Stimulated activated CD4-positive, alpha-beta T cell treated with anti-CD3 and anti-CD28 coated beads, Interleukin-12 subunit alpha, Interleukin-12 subunit beta, amount 100 ng/mL, for 24 hours (primary cell): ENCODE measurements at regions not wholly inside any gene's neighbourhood (a gene's known extent, or its start where the extent isn't known, plus 50 kb on each side); places are given as distances from the start of the nearest gene placed in this dataset.
A peak's percentile ranks its signal among the peaks of the same experiment; 100 is the strongest.

ENCODE experiments used
- DNase-seq, 2 experiments: peaks; one replicate each; pipeline ENCODE4 v3.0.0-alpha.2; 2020; ENCODE audit warnings: low read depth in 2 of 2

GRCh38 chr2:12083081-12083581, 336.7 kb downstream of the LPIN1 start:
- DNase-seq, result no peak

GRCh38 chr2:12083713-12084419, 337.4 kb downstream of the LPIN1 start:
- no peak for DNase-seq

- DNase-seq, result no peak
Measured at GRCh38 chr2:12087175-12087574, 340.7 kb downstream of the LPIN1 start.

DNA sequence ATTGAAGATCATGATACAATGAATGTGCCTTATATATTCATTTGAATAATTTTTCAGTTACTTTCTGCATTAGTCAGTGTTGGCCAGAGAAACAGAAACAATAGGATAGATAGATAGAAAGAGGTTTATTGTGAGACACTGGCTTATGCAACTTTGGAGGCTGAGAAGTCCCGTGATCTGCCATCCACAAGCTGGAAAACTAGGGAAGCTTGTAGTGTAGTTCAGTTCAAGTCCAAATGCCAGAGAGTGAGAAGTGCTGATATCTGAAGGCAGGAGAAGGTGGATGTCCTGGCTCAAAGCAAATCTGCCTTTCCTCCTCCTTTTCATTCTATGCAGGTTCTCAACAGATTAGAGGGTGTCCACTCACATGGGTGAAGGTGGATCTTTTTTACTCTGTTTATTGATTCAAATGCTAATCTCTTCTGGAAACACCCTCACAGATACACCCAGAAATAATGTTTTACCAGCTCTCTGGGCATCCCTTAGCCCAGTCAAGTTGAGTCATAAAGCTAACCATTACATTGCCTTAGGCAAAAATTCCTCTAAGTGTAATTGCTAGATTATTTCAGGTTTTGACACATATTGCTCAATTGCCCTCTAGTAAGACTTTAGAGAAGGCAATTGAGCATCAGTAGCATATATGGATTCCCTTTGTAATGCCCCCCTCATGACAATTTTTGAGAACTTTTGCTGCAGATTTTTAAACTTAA, 341.4 kb downstream of the LPIN1 start:
- DNase-seq, result no peak

GRCh38 chr2:12089001-12089400, 342.6 kb downstream of the LPIN1 start:
- DNase-seq, result no peak

- DNase-seq, result no peak
Measured at GRCh38 chr2:12089496-12089895, 343.1 kb downstream of the LPIN1 start.

GRCh38 chr2:12090072-12090471, 343.6 kb downstream of the LPIN1 start:
- DNase-seq, result no peak

- DNase-seq, result no peak
Measured at GRCh38 chr2:12090590-12090989, 344.2 kb downstream of the LPIN1 start.

GRCh38 chr2:12091201-12091806, 344.9 kb downstream of the LPIN1 start:
- no peak for DNase-seq

GRCh38 chr2:12094134-12094533, 347.7 kb downstream of the LPIN1 start:
- DNase-seq, result no peak

- no peak for DNase-seq
Measured at GRCh38 chr2:12096051-12096787, 349.8 kb downstream of the LPIN1 start.

- no peak for DNase-seq
Measured at GRCh38 chr2:12096788-12097449, 350.5 kb downstream of the LPIN1 start.

DNA sequence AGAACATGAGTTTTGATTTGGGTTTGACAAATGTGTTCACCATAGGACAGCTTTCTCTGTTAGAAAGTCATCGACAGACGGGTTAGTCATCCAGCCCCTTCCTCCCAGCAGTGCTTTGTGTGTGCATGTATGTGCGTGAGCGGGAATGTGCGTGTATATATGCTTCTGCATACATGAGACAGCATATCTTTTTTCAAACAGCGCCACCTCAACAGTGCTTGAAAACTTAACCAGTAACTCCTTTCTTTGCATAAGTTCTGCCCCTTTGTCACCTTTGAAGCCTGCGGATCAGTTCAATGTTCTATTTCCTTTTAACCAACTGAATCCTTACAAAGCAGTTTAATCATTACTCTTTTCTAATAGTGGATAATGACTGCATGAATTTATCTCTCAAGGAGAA, 351.4 kb downstream of the LPIN1 start:
- DNase-seq, result no peak

DNA sequence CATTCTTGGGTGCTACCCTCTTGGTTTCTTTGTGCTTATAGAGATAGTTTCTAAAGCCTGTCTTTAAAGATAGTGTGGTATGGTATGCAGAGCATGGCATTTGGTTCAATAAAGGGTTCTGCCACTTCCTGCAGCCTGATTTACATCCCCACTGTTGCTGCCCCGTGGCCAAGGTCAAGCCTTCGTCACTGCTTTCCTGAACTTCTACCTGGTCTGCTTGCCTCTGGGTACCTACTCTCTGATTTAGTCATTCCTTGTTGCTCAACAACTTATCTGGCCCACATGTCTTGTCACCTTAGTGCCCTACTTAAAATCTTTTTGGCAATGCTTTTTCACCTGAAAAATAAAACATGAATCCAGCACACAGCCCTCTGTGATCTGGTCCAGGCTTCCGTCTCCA, 352.9 kb downstream of the LPIN1 start:
- DNase-seq, result no peak

GRCh38 chr2:12102679-12103078, 356.2 kb downstream of the LPIN1 start:
- no peak for DNase-seq

DNA sequence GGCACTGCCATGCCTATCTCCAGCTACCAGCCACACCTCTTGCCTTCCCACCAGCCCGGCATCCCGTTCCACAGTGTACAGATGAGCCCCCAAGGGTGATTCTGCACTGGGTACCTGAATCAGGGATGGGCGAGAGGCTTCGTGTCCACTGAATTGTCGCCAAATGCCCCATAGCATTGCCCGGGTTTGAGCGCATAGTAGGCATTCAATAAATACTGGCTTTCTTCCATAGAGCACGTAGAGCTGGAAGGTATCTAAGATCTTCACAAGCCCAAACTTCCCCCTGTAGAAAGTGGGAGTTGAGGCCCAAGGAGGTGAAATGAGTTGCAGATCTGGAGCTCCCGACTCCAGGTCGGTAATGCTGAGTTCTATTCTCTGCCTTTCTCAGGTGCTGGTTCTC, 358.7 kb downstream of the LPIN1 start:
- DNase-seq, result no peak

DNA sequence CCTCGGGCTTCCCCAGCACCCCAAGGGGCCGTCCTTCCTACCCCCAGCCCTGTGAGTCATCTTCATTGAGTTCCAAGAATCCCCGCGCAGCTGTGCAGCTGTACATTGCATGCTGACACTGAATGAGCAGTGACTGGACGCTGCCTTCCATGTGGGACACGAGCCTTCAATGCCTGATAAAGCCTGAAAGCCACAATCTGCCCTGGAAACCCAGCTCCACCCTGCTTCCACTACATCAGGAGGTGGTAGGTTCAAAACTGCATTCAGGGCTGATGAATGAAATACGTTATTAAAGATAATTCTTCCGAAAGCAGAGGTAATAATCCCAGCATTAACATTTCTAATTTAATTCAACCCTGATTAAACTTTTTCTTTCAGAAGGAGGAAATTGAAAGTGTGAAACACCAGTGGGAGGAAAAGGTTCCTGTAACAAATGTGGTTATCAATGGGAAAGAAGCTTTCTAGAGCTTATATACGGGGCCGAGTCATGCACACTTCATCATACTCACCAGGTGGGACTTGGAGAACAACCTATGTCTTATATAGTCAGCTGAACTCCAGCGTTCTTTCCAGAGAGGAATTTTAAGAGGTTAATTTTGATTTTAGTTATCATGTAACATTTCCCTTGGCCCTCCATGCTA, 360.1 kb downstream of the LPIN1 start:
- peak; percentile 9 to 36 for DNase-seq

DNA sequence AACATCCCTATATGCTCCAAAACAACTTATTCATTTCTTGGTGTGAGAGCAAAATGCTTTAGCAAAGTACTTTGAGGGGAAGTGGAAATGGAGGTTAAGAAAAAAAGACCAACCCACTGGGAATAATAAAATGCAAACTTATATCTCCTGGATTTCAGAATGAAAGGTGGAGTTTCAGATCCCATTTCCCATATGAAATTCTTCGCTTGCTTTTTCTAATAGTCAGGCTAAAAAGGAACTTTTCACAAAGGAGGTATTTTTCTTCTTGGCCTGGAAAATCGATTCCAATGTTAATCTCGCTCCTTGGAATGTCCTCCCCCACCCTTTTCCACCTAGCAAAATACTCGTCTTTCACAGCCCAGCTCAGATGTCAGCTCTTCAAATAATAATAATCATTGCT, 360.9 kb downstream of the LPIN1 start:
- no peak for DNase-seq

GRCh38 chr2:12107939-12108338, 361.5 kb downstream of the LPIN1 start:
- DNase-seq, result no peak

- DNase-seq, result no peak
Measured at GRCh38 chr2:12109363-12110017, 363.1 kb downstream of the LPIN1 start.

- no peak for DNase-seq
Measured at GRCh38 chr2:12110074-12110473, 363.6 kb downstream of the LPIN1 start.
